Natural killer cell treated with Interleukin-12 subunit alpha and Interleukin-12 subunit beta and Interleukin-15 and Interleukin-18, amount 100 ng/mL, for 72 hours (primary cell): ENCODE measurements at regions not wholly inside any gene's neighbourhood (a gene's known extent, or its start where the extent isn't known, plus 50 kb on each side); places are given as distances from the start of the nearest gene placed in this dataset.

ENCODE experiments used
- ATAC-seq, 2 donors: fragments of 150-1000 bp; cut with Tn5 transposase in 1 of 2; sonication (Bioruptor Pico), chemical (Tn5 transposase) in 1 of 2; 2 replicates each; pipeline ENCODE4 v1.10.0; 2021
- DNase-seq: peaks from one replicate; pipeline ENCODE4 v3.0.0; 2022; ENCODE audit warnings: low spot score
- H3K27ac Mint-ChIP-seq, 2 donors: 1 replicate in 1 of 2; 2 replicates in 1 of 2; pipeline ENCODE4 v1.8.0; 2022; ENCODE audit warnings: mixed read lengths in 2 of 2, mild to moderate bottlenecking in 1 of 2, moderate library complexity in 1 of 2
- H3K27me3 Mint-ChIP-seq, 2 donors: 1 replicate in 1 of 2; 2 replicates in 1 of 2; pipeline ENCODE4 v1.8.0; 2022; ENCODE audit warnings: mixed read lengths in 2 of 2
- H3K36me3 Mint-ChIP-seq: one replicate; pipeline ENCODE4 v1.8.0; 2022; ENCODE audit warnings: mixed read lengths
- H3K4me1 Mint-ChIP-seq, 2 donors: 1 replicate in 1 of 2; 2 replicates in 1 of 2; pipeline ENCODE4 v1.8.0; 2022; ENCODE audit warnings: low read depth in 2 of 2, mixed read lengths in 2 of 2, mild to moderate bottlenecking in 1 of 2
- H3K4me3 Mint-ChIP-seq: one replicate; pipeline ENCODE4 v1.8.0; 2022; ENCODE audit warnings: mixed read lengths
- H3K9me3 Mint-ChIP-seq: 2 replicates; pipeline ENCODE4 v1.8.0; 2022; ENCODE audit warnings: mixed read lengths

- ATAC-seq = no peak
- H3K4me3 Mint-ChIP-seq = no peak overlapping the region
- DNase-seq = no peak
- peaks cover 11% of the 10 kb centered on the region for H3K36me3 Mint-ChIP-seq
- no peaks in the 10 kb centered on the region for H3K27me3 Mint-ChIP-seq
- no peaks in the 10 kb centered on the region for H3K4me1 Mint-ChIP-seq
- no peak overlapping the region for H3K27ac Mint-ChIP-seq
- H3K9me3 Mint-ChIP-seq = peaks cover 16% of the 10 kb centered on the region
These were observed 953.8 kb upstream of the GBE1 start for GRCh38 chr3:82715091-82715856.

- H3K4me1 Mint-ChIP-seq = no peaks in the 10 kb centered on the region
- H3K27ac Mint-ChIP-seq = no peak overlapping the region
- DNase-seq = no peak
- H3K9me3 Mint-ChIP-seq = peaks cover 44% of the 10 kb centered on the region
- H3K4me3 Mint-ChIP-seq = no peak overlapping the region
- peaks cover 40% of the 10 kb centered on the region for H3K36me3 Mint-ChIP-seq
- H3K27me3 Mint-ChIP-seq = no peaks in the 10 kb centered on the region
- ATAC-seq = no peak
These were observed 945.6 kb upstream of the GBE1 start for GRCh38 chr3:82707035-82707434.

GRCh38 chr3:82685761-82686160 is 924.3 kb upstream of the GBE1 start:
- no peak for ATAC-seq
- Mint-ChIP-seq H3K27ac (no peak overlapping the region), H3K4me1 (no peaks in the 10 kb centered on the region), H3K27me3 (no peaks in the 10 kb centered on the region), H3K36me3 (no peaks in the 10 kb centered on the region), H3K9me3 (peaks cover 15% of the 10 kb centered on the region), H3K4me3 (no peak overlapping the region)
- DNase-seq = no peak

GRCh38 chr3:82676356-82677026 is 915.0 kb upstream of the GBE1 start:
- Mint-ChIP-seq H3K36me3 (no peaks in the 10 kb centered on the region), H3K27ac (no peak overlapping the region), H3K9me3 (peaks cover 19% of the 10 kb centered on the region), H3K27me3 (no peaks in the 10 kb centered on the region), H3K4me3 (no peak overlapping the region), H3K4me1 (no peaks in the 10 kb centered on the region)
- DNase-seq (no peak), ATAC-seq (no peak)

GRCh38 chr3:82672966-82673365 is 911.5 kb upstream of the GBE1 start:
- H3K27ac Mint-ChIP-seq = no peak overlapping the region
- no peaks in the 10 kb centered on the region for H3K4me1 Mint-ChIP-seq
- H3K9me3 Mint-ChIP-seq = peaks cover 25% of the 10 kb centered on the region
- H3K27me3 Mint-ChIP-seq = no peaks in the 10 kb centered on the region
- DNase-seq (no peak), ATAC-seq (no peak)
- H3K36me3 Mint-ChIP-seq = peaks cover 4% of the 10 kb centered on the region
- no peak overlapping the region for H3K4me3 Mint-ChIP-seq

- Mint-ChIP-seq H3K36me3 (peaks cover 4% of the 10 kb centered on the region), H3K4me1 (no peaks in the 10 kb centered on the region), H3K27me3 (no peaks in the 10 kb centered on the region)
These were observed 910.0 kb upstream of the GBE1 start for GRCh38 chr3:82671466-82671865.

GRCh38 chr3:82654708-82655107 is 893.3 kb upstream of the GBE1 start:
- Mint-ChIP-seq H3K9me3 (peaks cover 29% of the 10 kb centered on the region), H3K36me3 (peaks cover 5% of the 10 kb centered on the region), H3K27me3 (no peaks in the 10 kb centered on the region), H3K4me1 (no peaks in the 10 kb centered on the region), H3K4me3 (no peak overlapping the region), H3K27ac (no peak overlapping the region)
- ATAC-seq (no peak), DNase-seq (no peak)

More at GRCh38 chr3:82671466-82671865, 910.0 kb upstream of the GBE1 start:
- no peak for DNase-seq
- H3K4me3 Mint-ChIP-seq = no peak overlapping the region
- H3K9me3 Mint-ChIP-seq = peaks cover 28% of the 10 kb centered on the region
- H3K27ac Mint-ChIP-seq = no peak overlapping the region
- ATAC-seq = no peak

- ATAC-seq (no peak), DNase-seq (no peak)
- Mint-ChIP-seq H3K27ac (no peak overlapping the region), H3K27me3 (no peaks in the 10 kb centered on the region), H3K4me3 (no peak overlapping the region), H3K9me3 (peaks cover 22% of the 10 kb centered on the region), H3K4me1 (no peaks in the 10 kb centered on the region), H3K36me3 (no peaks in the 10 kb centered on the region)
These were observed 882.5 kb upstream of the GBE1 start for GRCh38 chr3:82643948-82644347.

- Mint-ChIP-seq H3K4me1 (no peaks in the 10 kb centered on the region), H3K4me3 (no peak overlapping the region), H3K9me3 (peaks cover 16% of the 10 kb centered on the region), H3K27ac (no peak overlapping the region), H3K27me3 (no peaks in the 10 kb centered on the region), H3K36me3 (no peaks in the 10 kb centered on the region)
- ATAC-seq (no peak), DNase-seq (no peak)
These were observed 880.3 kb upstream of the GBE1 start for GRCh38 chr3:82641701-82642100.

- Mint-ChIP-seq H3K36me3 (no peaks in the 10 kb centered on the region), H3K4me3 (no peak overlapping the region), H3K27me3 (no peaks in the 10 kb centered on the region), H3K9me3 (peaks cover 11% of the 10 kb centered on the region), H3K27ac (no peak overlapping the region), H3K4me1 (no peaks in the 10 kb centered on the region)
- ATAC-seq = no peak
- DNase-seq = no peak
These were observed 878.8 kb upstream of the GBE1 start for GRCh38 chr3:82640254-82640653.

- Mint-ChIP-seq H3K27me3 (no peaks in the 10 kb centered on the region), H3K4me1 (no peaks in the 10 kb centered on the region), H3K36me3 (no peaks in the 10 kb centered on the region), H3K4me3 (no peak overlapping the region), H3K9me3 (peaks cover 8% of the 10 kb centered on the region), H3K27ac (no peak overlapping the region)
- DNase-seq (no peak), ATAC-seq (no peak)
These were observed 876.1 kb upstream of the GBE1 start for GRCh38 chr3:82637574-82637973.

GRCh38 chr3:82636177-82636576 is 874.7 kb upstream of the GBE1 start:
- no peaks in the 10 kb centered on the region for H3K36me3 Mint-ChIP-seq
- H3K4me1 Mint-ChIP-seq = no peaks in the 10 kb centered on the region
- no peak overlapping the region for H3K27ac Mint-ChIP-seq
- H3K27me3 Mint-ChIP-seq = no peaks in the 10 kb centered on the region
- DNase-seq (no peak), ATAC-seq (no peak)
- H3K9me3 Mint-ChIP-seq = peaks cover 8% of the 10 kb centered on the region
- H3K4me3 Mint-ChIP-seq = no peak overlapping the region

GRCh38 chr3:82633319-82633718 is 871.9 kb upstream of the GBE1 start:
- Mint-ChIP-seq H3K36me3 (peaks cover 5% of the 10 kb centered on the region), H3K9me3 (peaks cover 15% of the 10 kb centered on the region), H3K27ac (no peak overlapping the region), H3K27me3 (no peaks in the 10 kb centered on the region), H3K4me1 (no peaks in the 10 kb centered on the region), H3K4me3 (no peak overlapping the region)
- no peak for DNase-seq
- ATAC-seq = no peak

- no peak for DNase-seq
- Mint-ChIP-seq H3K4me3 (no peak overlapping the region), H3K27ac (no peak overlapping the region), H3K9me3 (peaks cover 12% of the 10 kb centered on the region), H3K27me3 (no peaks in the 10 kb centered on the region), H3K36me3 (peaks cover 5% of the 10 kb centered on the region), H3K4me1 (no peaks in the 10 kb centered on the region)
- ATAC-seq = no peak
These were observed 868.5 kb upstream of the GBE1 start for GRCh38 chr3:82629937-82630336.
